Type B pancreatic cell (in vitro differentiated cells): ENCODE measurements at regions not wholly inside any gene's neighbourhood (a gene's known extent, or its start where the extent isn't known, plus 50 kb on each side); places are given as distances from the start of the nearest gene placed in this dataset.

Experiments
- DNase-seq: peaks from one replicate; pipeline ENCODE4 v3.0.0; 2021; ENCODE audit warnings: mixed read lengths; ENCODE audit not compliant: unreplicated experiment; ENCODE audit errors: extremely low spot score
- H3K27ac Mint-ChIP-seq: 2 replicates; pipeline ENCODE4 v1.8.0; 2021; ENCODE audit warnings: mild to moderate bottlenecking, mixed read lengths
- H3K27me3 Mint-ChIP-seq: 2 replicates; pipeline ENCODE4 v1.8.0; 2021; ENCODE audit warnings: mixed read lengths
- H3K36me3 Mint-ChIP-seq: 2 replicates; pipeline ENCODE4 v1.8.0; 2021; ENCODE audit warnings: mixed read lengths
- H3K4me1 Mint-ChIP-seq: one replicate; pipeline ENCODE4 v1.8.0; 2021; ENCODE audit warnings: mixed read lengths; ENCODE audit not compliant: unreplicated experiment
- H3K4me3 Mint-ChIP-seq: 2 replicates; pipeline ENCODE4 v1.8.0; 2021; ENCODE audit warnings: mild to moderate bottlenecking, mixed read lengths
- H3K9me3 Mint-ChIP-seq: 2 replicates; pipeline ENCODE4 v1.8.0; 2021; ENCODE audit warnings: mixed read lengths
- CTCF ChIP-seq: fragments of 200-600 bp; sonication (generic); conservative IDR thresholded peaks from 2 replicates; pipeline ENCODE4 v1.5.0; 2021; ENCODE audit warnings: antibody characterized with exemption, mild to moderate bottlenecking

- Mint-ChIP-seq H3K27me3 (no peaks in the 10 kb centered on the region), H3K4me1 (no peaks in the 10 kb centered on the region), H3K4me3 (no peak overlapping the region), H3K9me3 (peaks cover 9% of the 10 kb centered on the region), H3K36me3 (no peaks in the 10 kb centered on the region), H3K27ac (no peak overlapping the region)
- no peak for TF ChIP-seq CTCF
- DNase-seq: no peak
These were observed 496.9 kb upstream of the DIPK2B start for GRCh38 chrX:45697591-45697990.

- no peaks in the 10 kb centered on the region for H3K4me1 Mint-ChIP-seq
- TF ChIP-seq CTCF: no peak
These were observed 496.1 kb upstream of the DIPK2B start for GRCh38 chrX:45696736-45697135.

GRCh38 chrX:45689971-45690370 lies 489.3 kb upstream of the DIPK2B start:
- H3K4me3 Mint-ChIP-seq: no peak overlapping the region
- H3K36me3 Mint-ChIP-seq: no peaks in the 10 kb centered on the region
- H3K27ac Mint-ChIP-seq: no peak overlapping the region
- no peaks in the 10 kb centered on the region for H3K9me3 Mint-ChIP-seq
- H3K27me3 Mint-ChIP-seq: no peaks in the 10 kb centered on the region
- no peak for DNase-seq
- H3K4me1 Mint-ChIP-seq: no peaks in the 10 kb centered on the region
- TF ChIP-seq CTCF: no peak

More at GRCh38 chrX:45696736-45697135, 496.1 kb upstream of the DIPK2B start:
- Mint-ChIP-seq H3K4me3 (no peak overlapping the region), H3K27me3 (no peaks in the 10 kb centered on the region), H3K27ac (no peak overlapping the region), H3K36me3 (no peaks in the 10 kb centered on the region), H3K9me3 (peaks cover 9% of the 10 kb centered on the region)
- DNase-seq: no peak

DNA sequence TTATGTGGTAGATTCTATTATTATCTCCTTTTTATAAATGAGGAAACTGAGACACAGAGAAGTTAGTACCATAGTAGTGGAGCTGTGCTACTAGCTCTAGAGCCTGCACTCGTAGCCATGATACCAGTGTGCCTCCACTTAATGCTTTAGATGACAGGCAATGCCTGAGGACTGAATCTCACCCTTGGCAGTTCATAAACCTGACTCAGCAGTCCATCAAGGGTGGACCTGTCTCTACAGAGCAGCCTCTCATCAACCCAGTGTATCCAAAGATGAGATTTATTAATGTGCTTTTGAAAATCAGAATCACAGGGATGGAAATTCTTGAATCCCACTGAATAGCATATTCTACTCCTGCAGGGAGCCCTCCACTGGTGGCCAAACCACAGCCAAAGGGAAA lies 483.2 kb upstream of the DIPK2B start:
- DNase-seq: no peak
- TF ChIP-seq CTCF: no peak
- H3K9me3 Mint-ChIP-seq: no peaks in the 10 kb centered on the region
- H3K36me3 Mint-ChIP-seq: no peaks in the 10 kb centered on the region
- peaks cover 3% of the 10 kb centered on the region for H3K27me3 Mint-ChIP-seq
- no peak overlapping the region for H3K4me3 Mint-ChIP-seq
- no peak overlapping the region for H3K27ac Mint-ChIP-seq
- no peaks in the 10 kb centered on the region for H3K4me1 Mint-ChIP-seq

GRCh38 chrX:45681891-45682290 lies 481.2 kb upstream of the DIPK2B start:
- H3K4me1 Mint-ChIP-seq: no peaks in the 10 kb centered on the region
- H3K27me3 Mint-ChIP-seq: peaks cover 3% of the 10 kb centered on the region
- no peaks in the 10 kb centered on the region for H3K9me3 Mint-ChIP-seq
- no peak overlapping the region for H3K27ac Mint-ChIP-seq
- no peaks in the 10 kb centered on the region for H3K36me3 Mint-ChIP-seq
- no peak for TF ChIP-seq CTCF
- no peak for DNase-seq
- no peak overlapping the region for H3K4me3 Mint-ChIP-seq

DNA sequence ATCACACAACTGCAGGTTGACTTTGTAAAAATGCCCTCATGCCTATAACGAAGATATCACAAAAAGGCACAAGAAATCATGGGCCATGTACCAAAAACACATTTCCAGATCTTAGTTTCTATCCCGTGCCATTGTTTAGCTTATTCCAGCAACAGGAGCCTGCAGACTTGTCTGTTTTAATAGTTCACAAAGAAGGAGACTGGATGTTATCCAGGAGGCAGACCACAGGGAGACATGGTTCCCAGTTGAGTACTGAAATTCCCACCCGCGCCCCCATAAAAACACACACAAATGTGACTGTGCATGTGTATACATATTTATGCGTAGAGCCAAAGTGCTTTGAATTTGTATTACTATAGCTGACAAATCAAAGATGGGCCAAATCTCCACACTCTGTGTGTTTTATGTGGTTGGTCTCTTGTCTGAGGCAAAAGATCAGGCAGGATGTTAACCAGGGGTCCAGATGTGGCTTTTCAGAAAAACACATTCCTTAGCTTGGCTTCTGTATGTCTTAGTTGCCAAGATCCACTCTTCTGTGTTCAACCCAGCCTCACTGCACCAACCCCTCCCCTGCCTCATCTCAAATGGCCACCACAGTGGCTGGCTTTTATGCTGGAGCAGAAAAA lies 469.2 kb upstream of the DIPK2B start:
- no peak for TF ChIP-seq CTCF
- Mint-ChIP-seq H3K4me3 (no peak overlapping the region), H3K4me1 (no peaks in the 10 kb centered on the region), H3K27me3 (no peaks in the 10 kb centered on the region), H3K36me3 (no peaks in the 10 kb centered on the region), H3K9me3 (peaks cover 4% of the 10 kb centered on the region), H3K27ac (no peak overlapping the region)
- DNase-seq: no peak
